GM21717 (cell line): ENCODE measurements at regions not wholly inside any gene's neighbourhood (a gene's known extent, or its start where the extent isn't known, plus 50 kb on each side); places are given as distances from the start of the nearest gene placed in this dataset.

ENCODE experiments used
- ATAC-seq: cut with Tn5 transposase; IDR thresholded peaks from one replicate; pipeline ENCODE4 v1.9.1; 2021; ENCODE audit warnings: mild to moderate bottlenecking, moderate library complexity; ENCODE audit not compliant: unreplicated experiment

GRCh38 chr18:29647700-29648099 lies 1394.8 kb downstream of the DSC3 start:
- no peak for ATAC-seq

GRCh38 chr18:29644276-29644675 lies 1398.3 kb downstream of the DSC3 start:
- ATAC-seq: no peak

- no peak for ATAC-seq
Measured at GRCh38 chr18:29629493-29630036, 1413.0 kb downstream of the DSC3 start.

GRCh38 chr18:29626094-29626493 lies 1416.4 kb downstream of the DSC3 start:
- no peak for ATAC-seq

- no peak for ATAC-seq
Measured at GRCh38 chr18:29616867-29617266, 1425.7 kb downstream of the DSC3 start.

- no peak for ATAC-seq
Measured at GRCh38 chr18:29608982-29609381, 1432.1 kb upstream of the CDH2 start.

- ATAC-seq: no peak
Measured at GRCh38 chr18:29605365-29605764, 1428.4 kb upstream of the CDH2 start.

- ATAC-seq: no peak
Measured at GRCh38 chr18:29596959-29597358, 1420.0 kb upstream of the CDH2 start.

- ATAC-seq: no peak
Measured at GRCh38 chr18:29594493-29594892, 1417.6 kb upstream of the CDH2 start.

GRCh38 chr18:29588446-29589100 lies 1411.6 kb upstream of the CDH2 start:
- no peak for ATAC-seq

- no peak for ATAC-seq
Measured at GRCh38 chr18:29586210-29586609, 1409.3 kb upstream of the CDH2 start.

GRCh38 chr18:29560270-29560669 lies 1383.3 kb upstream of the CDH2 start:
- ATAC-seq: peak; percentile 90

GRCh38 chr18:29556070-29556469 lies 1379.1 kb upstream of the CDH2 start:
- no peak for ATAC-seq

GRCh38 chr18:29549759-29550158 lies 1372.8 kb upstream of the CDH2 start:
- ATAC-seq: no peak

- no peak for ATAC-seq
Measured at GRCh38 chr18:29547626-29548025, 1370.7 kb upstream of the CDH2 start.

GRCh38 chr18:29540548-29540947 lies 1363.6 kb upstream of the CDH2 start:
- no peak for ATAC-seq

GRCh38 chr18:29531746-29532145 lies 1354.8 kb upstream of the CDH2 start:
- no peak for ATAC-seq

GRCh38 chr18:29523371-29523770 lies 1346.4 kb upstream of the CDH2 start:
- no peak for ATAC-seq

- ATAC-seq: no peak
Measured at GRCh38 chr18:29512761-29513160, 1335.8 kb upstream of the CDH2 start.

GRCh38 chr18:29512203-29512602 lies 1335.3 kb upstream of the CDH2 start:
- no peak for ATAC-seq

GRCh38 chr18:29501952-29502351 lies 1325.0 kb upstream of the CDH2 start:
- no peak for ATAC-seq

- no peak for ATAC-seq
Measured at GRCh38 chr18:29496152-29496680, 1319.3 kb upstream of the CDH2 start.

- ATAC-seq: no peak
Measured at GRCh38 chr18:29494371-29494770, 1317.4 kb upstream of the CDH2 start.
